Endodermal cell (in vitro differentiated cells): ENCODE measurements at regions not wholly inside any gene's neighbourhood (a gene's known extent, or its start where the extent isn't known, plus 50 kb on each side); places are given as distances from the start of the nearest gene placed in this dataset.
"Not testable (repeated sequence)": the region's sequence is repeated elsewhere in the genome, so short reads cannot be mapped to it uniquely, and the experiment has no call there.

Experiments used
- DNase-seq: peaks from one replicate; pipeline ENCODE4 v3.0.0-alpha.2; 2017
- H3K27ac ChIP-seq: 2 replicates; pipeline ENCODE4 v1.5.1; 2013; ENCODE audit warnings: mild to moderate bottlenecking, low read depth, low read length, moderate library complexity
- H3K27me3 ChIP-seq: 2 replicates; pipeline ENCODE4 v1.6.1; 2013; ENCODE audit warnings: mild to moderate bottlenecking, low read length, moderate library complexity; ENCODE audit not compliant: insufficient read depth, control insufficient read depth, poor library complexity, severe bottlenecking
- H3K36me3 ChIP-seq: 2 replicates; pipeline ENCODE4 v1.7.0; 2013; ENCODE audit warnings: mild to moderate bottlenecking, low read length, moderate library complexity; ENCODE audit not compliant: control insufficient read depth, insufficient read depth
- H3K4me1 ChIP-seq: one replicate; pipeline ENCODE4 v1.7.0; 2013; ENCODE audit warnings: low read length; ENCODE audit not compliant: control insufficient read depth, insufficient read depth
- H3K4me3 ChIP-seq: 2 replicates; pipeline ENCODE4 v1.5.1; 2013; ENCODE audit warnings: mild to moderate bottlenecking, low read length, moderate library complexity
- H3K9ac ChIP-seq: 2 replicates; pipeline ENCODE4 v1.6.1; 2013; ENCODE audit warnings: mild to moderate bottlenecking, low read length, moderate library complexity; ENCODE audit not compliant: poor library complexity, severe bottlenecking; ENCODE audit errors: extremely low read depth
- H3K9me3 ChIP-seq: 2 replicates; pipeline ENCODE4 v1.6.1; 2013; ENCODE audit warnings: mild to moderate bottlenecking, low read length, moderate library complexity; ENCODE audit not compliant: control insufficient read depth
- H3K27ac Mint-ChIP-seq: 2 replicates; pipeline ENCODE4 v1.8.0; 2020; ENCODE audit warnings: mixed read lengths
- H3K27me3 Mint-ChIP-seq: 2 replicates; pipeline ENCODE4 v1.8.0; 2021; ENCODE audit warnings: mild to moderate bottlenecking, mixed read lengths; ENCODE audit not compliant: insufficient read depth
- H3K36me3 Mint-ChIP-seq: 2 replicates; pipeline ENCODE4 v1.8.0; 2020; ENCODE audit warnings: low read depth, mixed read lengths
- H3K4me1 Mint-ChIP-seq: 2 replicates; pipeline ENCODE4 v1.8.0; 2020; ENCODE audit warnings: mixed read lengths
- H3K4me3 Mint-ChIP-seq: 2 replicates; pipeline ENCODE4 v1.8.0; 2020; ENCODE audit warnings: mild to moderate bottlenecking, moderate library complexity, mixed read lengths
- H3K9me3 Mint-ChIP-seq: 2 replicates; pipeline ENCODE4 v1.8.0; 2020; ENCODE audit warnings: mild to moderate bottlenecking, mixed read lengths
- CTCF ChIP-seq: fragments of 200-600 bp; sonication (generic); conservative IDR thresholded peaks from 2 replicates; pipeline ENCODE4 v1.5.0; 2021; ENCODE audit warnings: antibody characterized with exemption, mild to moderate bottlenecking
- WGBS, 2 experiments: methylation state at CpG; one replicate each; pipeline versions ENCODE4 v1.1.5 to v1.1.7; 2013; ENCODE audit warnings: missing lambda C conversion rate in 2 of 2, mixed read lengths in 1 of 2; ENCODE audit not compliant: insufficient coverage in 1 of 2, insufficient read length in 1 of 2; 5-methylcytosine and 5-hydroxymethylcytosine counted together

- H3K9me3 ChIP-seq = peaks cover 27% of the 10 kb centered on the region
- no peak for DNase-seq
- no peak overlapping the region for H3K27ac ChIP-seq
- H3K4me3 ChIP-seq = no peak overlapping the region
- H3K36me3 ChIP-seq = no peaks in the 10 kb centered on the region
- no peaks in the 10 kb centered on the region for H3K4me1 Mint-ChIP-seq
- no peak overlapping the region for H3K4me3 Mint-ChIP-seq
- no peak overlapping the region for H3K9ac ChIP-seq
- no peaks in the 10 kb centered on the region for H3K4me1 ChIP-seq
- 80% methylated on average over 1 of the region's 1 CpG; no CpG with 5 or more reads in 1 of the 2 experiments for WGBS, 2 experiments
- no peak for TF ChIP-seq CTCF
- H3K9me3 Mint-ChIP-seq = peaks cover 31% of the 10 kb centered on the region
- no peaks in the 10 kb centered on the region for H3K36me3 Mint-ChIP-seq
- no peaks in the 10 kb centered on the region for H3K27me3 ChIP-seq
- no peaks in the 10 kb centered on the region for H3K27me3 Mint-ChIP-seq
- no peak overlapping the region for H3K27ac Mint-ChIP-seq
Measured at GRCh38 chr7:91473619-91474018, 209.4 kb downstream of the FZD1 start.

- Histone ChIP-seq H3K4me3 (no peak overlapping the region), H3K27ac (no peak overlapping the region), H3K27me3 (no peaks in the 10 kb centered on the region), H3K9ac (no peak overlapping the region), H3K4me1 (no peaks in the 10 kb centered on the region), H3K36me3 (no peaks in the 10 kb centered on the region), H3K9me3 (peaks cover 27% of the 10 kb centered on the region)
- Mint-ChIP-seq H3K4me1 (no peaks in the 10 kb centered on the region), H3K4me3 (no peak overlapping the region), H3K9me3 (peaks cover 31% of the 10 kb centered on the region), H3K36me3 (no peaks in the 10 kb centered on the region), H3K27me3 (no peaks in the 10 kb centered on the region), H3K27ac (no peak overlapping the region)
- WGBS, 2 experiments = 75% methylated on average over 1 of the region's 1 CpG; no CpG with 5 or more reads in 1 of the 2 experiments
- DNase-seq = no peak
- TF ChIP-seq CTCF = no peak
Measured at GRCh38 chr7:91474074-91474473, 209.8 kb downstream of the FZD1 start.

GRCh38 chr7:91480470-91480869 lies 216.2 kb downstream of the FZD1 start:
- H3K9ac ChIP-seq, H3K4me3 ChIP-seq, H3K4me3 Mint-ChIP-seq, DNase-seq, H3K4me1 Mint-ChIP-seq, H3K27me3 Mint-ChIP-seq, H3K4me1 ChIP-seq, H3K27ac ChIP-seq, H3K27ac Mint-ChIP-seq, H3K36me3 Mint-ChIP-seq, H3K27me3 ChIP-seq, H3K36me3 ChIP-seq: not testable (repeated sequence)
- 87% methylated on average over 3 of the region's 5 CpGs; no CpG with 5 or more reads in 1 of the 2 experiments for WGBS, 2 experiments
- peaks cover 28% of the 10 kb centered on the region for H3K9me3 Mint-ChIP-seq
- H3K9me3 ChIP-seq = peaks cover 13% of the 10 kb centered on the region

GRCh38 chr7:91491868-91492267 lies 227.6 kb downstream of the FZD1 start:
- peaks cover 3% of the 10 kb centered on the region for H3K9me3 Mint-ChIP-seq
- DNase-seq = no peak
- TF ChIP-seq CTCF = no peak
- H3K27me3 ChIP-seq = no peaks in the 10 kb centered on the region
- no peaks in the 10 kb centered on the region for H3K9me3 ChIP-seq
- H3K9ac ChIP-seq = no peak overlapping the region
- H3K4me1 Mint-ChIP-seq = no peaks in the 10 kb centered on the region
- no peaks in the 10 kb centered on the region for H3K27me3 Mint-ChIP-seq
- no peaks in the 10 kb centered on the region for H3K4me1 ChIP-seq
- no peak overlapping the region for H3K27ac Mint-ChIP-seq
- no peak overlapping the region for H3K4me3 ChIP-seq
- no peaks in the 10 kb centered on the region for H3K36me3 ChIP-seq
- H3K27ac ChIP-seq = no peak overlapping the region
- H3K36me3 Mint-ChIP-seq = no peaks in the 10 kb centered on the region
- no peak overlapping the region for H3K4me3 Mint-ChIP-seq
